Epithelial cell of esophagus (primary cell): ENCODE measurements at regions not wholly inside any gene's neighbourhood (a gene's known extent, or its start where the extent isn't known, plus 50 kb on each side); places are given as distances from the start of the nearest gene placed in this dataset.

Experiments
- DNase-seq: peaks from one replicate; pipeline ENCODE4 v3.0.0; 2010; ENCODE audit warnings: low read depth
- H3K4me3 ChIP-seq: 2 replicates; pipeline ENCODE4 v1.5.1; 2011; ENCODE audit warnings: mild to moderate bottlenecking, low read length, control low read depth
- TF ChIP-seq, protein P1 (sequence below): IDR thresholded peaks from 2 replicates; pipeline ENCODE4 v1.5.1; 2011; ENCODE audit warnings: low read depth, mild to moderate bottlenecking, low read length, control low read depth, inconsistent platforms; ENCODE audit not compliant: insufficient read depth; ENCODE audit errors: missing control alignments

GRCh38 chr6:104286641-104287040, 573.1 kb downstream of the HACE1 start:
- no peak overlapping the region for H3K4me3 ChIP-seq
- no peak for DNase-seq
- TF ChIP-seq, protein P1, sequence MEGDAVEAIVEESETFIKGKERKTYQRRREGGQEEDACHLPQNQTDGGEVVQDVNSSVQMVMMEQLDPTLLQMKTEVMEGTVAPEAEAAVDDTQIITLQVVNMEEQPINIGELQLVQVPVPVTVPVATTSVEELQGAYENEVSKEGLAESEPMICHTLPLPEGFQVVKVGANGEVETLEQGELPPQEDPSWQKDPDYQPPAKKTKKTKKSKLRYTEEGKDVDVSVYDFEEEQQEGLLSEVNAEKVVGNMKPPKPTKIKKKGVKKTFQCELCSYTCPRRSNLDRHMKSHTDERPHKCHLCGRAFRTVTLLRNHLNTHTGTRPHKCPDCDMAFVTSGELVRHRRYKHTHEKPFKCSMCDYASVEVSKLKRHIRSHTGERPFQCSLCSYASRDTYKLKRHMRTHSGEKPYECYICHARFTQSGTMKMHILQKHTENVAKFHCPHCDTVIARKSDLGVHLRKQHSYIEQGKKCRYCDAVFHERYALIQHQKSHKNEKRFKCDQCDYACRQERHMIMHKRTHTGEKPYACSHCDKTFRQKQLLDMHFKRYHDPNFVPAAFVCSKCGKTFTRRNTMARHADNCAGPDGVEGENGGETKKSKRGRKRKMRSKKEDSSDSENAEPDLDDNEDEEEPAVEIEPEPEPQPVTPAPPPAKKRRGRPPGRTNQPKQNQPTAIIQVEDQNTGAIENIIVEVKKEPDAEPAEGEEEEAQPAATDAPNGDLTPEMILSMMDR, result no peak

GRCh38 chr6:104284872-104285271, 574.8 kb downstream of the HACE1 start:
- TF ChIP-seq, protein P1, result no peak
- DNase-seq, result no peak
- no peak overlapping the region for H3K4me3 ChIP-seq

DNA sequence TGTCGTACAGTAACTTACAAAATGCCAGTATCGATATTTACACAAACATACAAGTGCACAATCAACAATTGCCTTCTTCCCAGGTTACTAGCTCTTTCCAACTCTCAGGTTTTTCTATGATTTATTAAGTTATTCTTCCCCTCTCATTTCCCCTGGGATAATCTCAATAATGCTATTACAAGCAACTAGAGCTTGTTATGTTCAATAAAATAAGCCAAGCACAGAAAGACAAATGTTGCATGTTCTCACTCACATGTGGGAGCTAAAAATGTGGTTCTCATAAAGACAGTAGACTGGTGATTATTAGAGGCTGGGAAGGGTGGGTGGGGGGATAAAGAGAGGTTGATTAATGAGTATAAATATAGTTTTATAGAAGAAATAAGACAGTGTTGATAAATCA, 577.1 kb downstream of the HACE1 start:
- TF ChIP-seq, protein P1, result no peak
- DNase-seq, result no peak

GRCh38 chr6:104281370-104281769, 578.3 kb downstream of the HACE1 start:
- H3K4me3 ChIP-seq, result no peak overlapping the region
- TF ChIP-seq, protein P1, result no peak
- DNase-seq, result peak; percentile 11

More for the DNA sequence above, 577.1 kb downstream of the HACE1 start:
- no peak overlapping the region for H3K4me3 ChIP-seq

- no peak for DNase-seq
- TF ChIP-seq, protein P1, result no peak
Measured at GRCh38 chr6:104268389-104268788, 591.3 kb downstream of the HACE1 start.

DNA sequence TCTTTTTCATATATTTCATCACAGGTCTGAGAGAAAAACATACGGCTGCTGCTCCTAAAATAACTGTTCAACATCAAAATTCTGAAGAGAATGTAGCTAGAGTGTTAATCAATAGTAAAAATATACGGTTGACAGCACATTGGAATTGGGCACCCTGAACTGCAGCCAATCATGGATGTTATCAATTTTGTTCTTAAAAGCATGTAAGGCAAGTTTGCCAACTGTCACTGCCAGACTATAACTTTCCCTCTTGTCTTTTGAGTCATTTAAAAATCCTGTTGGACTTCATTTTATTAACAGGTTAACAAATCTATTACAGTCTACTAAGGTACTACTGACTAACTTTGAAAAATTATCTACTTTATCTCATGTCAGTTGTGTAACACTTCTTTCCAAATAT, 592.8 kb downstream of the HACE1 start:
- TF ChIP-seq, protein P1, result no peak
- H3K4me3 ChIP-seq, result no peak overlapping the region
- DNase-seq, result no peak

More at GRCh38 chr6:104268389-104268788, 591.3 kb downstream of the HACE1 start:
- no peak overlapping the region for H3K4me3 ChIP-seq

DNA sequence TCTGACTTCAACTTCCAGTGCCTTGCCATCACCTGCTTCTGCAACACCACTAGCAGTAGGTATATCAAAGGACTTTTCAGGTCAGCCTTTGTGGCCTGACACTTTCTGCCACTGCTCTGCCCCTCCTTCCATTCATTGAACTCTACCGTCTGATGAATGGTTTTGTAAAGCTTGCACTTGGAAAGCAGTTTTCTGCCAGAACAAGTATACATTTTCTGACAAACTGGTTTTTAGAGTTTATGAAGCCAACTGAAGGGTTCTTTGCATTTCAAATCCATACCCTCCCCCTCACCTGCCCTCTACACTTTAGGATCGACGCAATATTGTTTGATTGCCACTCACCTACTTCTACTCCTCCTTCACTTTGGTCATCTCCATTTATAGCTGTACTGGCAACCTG, 603.1 kb downstream of the HACE1 start:
- no peak for DNase-seq
- H3K4me3 ChIP-seq, result no peak overlapping the region
- TF ChIP-seq, protein P1, result no peak
